SU-DHL-6 (cell line): ENCODE measurements at regions not wholly inside any gene's neighbourhood (a gene's known extent, or its start where the extent isn't known, plus 50 kb on each side); places are given as distances from the start of the nearest gene placed in this dataset.

Experiments used
- EZH2phosphoT487 ChIP-seq: fragments of 200-600 bp; sonication (generic), shearing (Covaris generic); conservative IDR thresholded peaks from 2 replicates; pipeline ENCODE4 v1.6.1; 2018; ENCODE audit warnings: mild to moderate bottlenecking, antibody characterized with exemption, low read length, moderate library complexity, mixed read lengths
- TF ChIP-seq, protein P1 (sequence below): fragments of 200-600 bp; sonication (generic); IDR thresholded peaks from one replicate; pipeline ENCODE4 v1.5.1; 2017; ENCODE audit warnings: antibody characterized with exemption, mild to moderate bottlenecking, low read length, moderate library complexity; ENCODE audit not compliant: insufficient read depth, poor library complexity, severe bottlenecking

DNA sequence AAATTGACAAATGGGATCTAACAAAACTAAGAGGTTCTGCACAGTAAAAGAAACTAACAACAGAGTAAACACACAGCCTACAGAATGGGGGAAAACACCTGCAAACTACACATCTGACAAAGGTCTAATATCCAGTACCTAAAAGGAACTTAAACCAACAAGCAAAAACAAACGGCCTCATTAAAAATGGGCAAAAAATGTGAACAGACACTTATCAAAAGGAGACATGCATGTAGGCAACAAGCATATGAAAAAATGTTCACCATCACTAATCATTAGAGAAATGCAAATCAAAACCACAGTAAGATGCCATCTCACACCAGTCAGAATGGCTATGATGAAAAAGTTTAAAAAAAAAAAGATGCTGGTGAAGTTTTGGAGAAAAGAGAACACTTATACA lies 197.4 kb downstream of the KBTBD2 start:
- TF ChIP-seq, protein P1, sequence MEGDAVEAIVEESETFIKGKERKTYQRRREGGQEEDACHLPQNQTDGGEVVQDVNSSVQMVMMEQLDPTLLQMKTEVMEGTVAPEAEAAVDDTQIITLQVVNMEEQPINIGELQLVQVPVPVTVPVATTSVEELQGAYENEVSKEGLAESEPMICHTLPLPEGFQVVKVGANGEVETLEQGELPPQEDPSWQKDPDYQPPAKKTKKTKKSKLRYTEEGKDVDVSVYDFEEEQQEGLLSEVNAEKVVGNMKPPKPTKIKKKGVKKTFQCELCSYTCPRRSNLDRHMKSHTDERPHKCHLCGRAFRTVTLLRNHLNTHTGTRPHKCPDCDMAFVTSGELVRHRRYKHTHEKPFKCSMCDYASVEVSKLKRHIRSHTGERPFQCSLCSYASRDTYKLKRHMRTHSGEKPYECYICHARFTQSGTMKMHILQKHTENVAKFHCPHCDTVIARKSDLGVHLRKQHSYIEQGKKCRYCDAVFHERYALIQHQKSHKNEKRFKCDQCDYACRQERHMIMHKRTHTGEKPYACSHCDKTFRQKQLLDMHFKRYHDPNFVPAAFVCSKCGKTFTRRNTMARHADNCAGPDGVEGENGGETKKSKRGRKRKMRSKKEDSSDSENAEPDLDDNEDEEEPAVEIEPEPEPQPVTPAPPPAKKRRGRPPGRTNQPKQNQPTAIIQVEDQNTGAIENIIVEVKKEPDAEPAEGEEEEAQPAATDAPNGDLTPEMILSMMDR, result no peak
- no peak for TF ChIP-seq EZH2phosphoT487
